ENCODE measurements at regions not wholly inside any gene's neighbourhood (a gene's known extent, or its start where the extent isn't known, plus 50 kb on each side); places are given as distances from the start of the nearest gene placed in this dataset.

GRCh38 chr16:13756411-13757140 lies 163.4 kb upstream of the ERCC4 start:
- TF ChIP-seq CTCF (conservative IDR thresholded peaks at IDR 0.05; ENCODE audit: low read depth, low read length) = no peak
- TF ChIP-seq CHD1 (IDR thresholded peaks at IDR 0.05; ENCODE audit: low read depth, low read length) = no peak
- TF ChIP-seq MAZ (IDR thresholded peaks at IDR 0.05; ENCODE audit: borderline replicate concordance, low read depth, low read length) = no peak
- TF ChIP-seq MAFK (IDR thresholded peaks at IDR 0.05; ENCODE audit: low read depth, low read length) = no peak
- TF ChIP-seq POLR2A (IDR thresholded peaks at IDR 0.05; ENCODE audit: low read depth, low read length) = no peak
- no peak for TF ChIP-seq USF2 (IDR thresholded peaks at IDR 0.05; ENCODE audit: low read depth, low read length)
- no peak for TF ChIP-seq BHLHE40 (IDR thresholded peaks at IDR 0.05; ENCODE audit: low read depth, low read length)
- no peak for TF ChIP-seq ELK1 (IDR thresholded peaks at IDR 0.05; ENCODE audit: borderline replicate concordance, low read depth, low read length)
- no peak for TF ChIP-seq RFX5 (IDR thresholded peaks at IDR 0.05; ENCODE audit: low read depth, low read length)
- no peak for TF ChIP-seq RAD21 (IDR thresholded peaks at IDR 0.05; ENCODE audit: low read length)

Measured in IMR-90 (cell line).